HG03135 (cell line): ENCODE measurements at regions not wholly inside any gene's neighbourhood (a gene's known extent, or its start where the extent isn't known, plus 50 kb on each side); places are given as distances from the start of the nearest gene placed in this dataset.
A peak's percentile ranks its signal among the peaks of the same experiment; 100 is the strongest.
"Not testable (repeated sequence)": the region's sequence is repeated elsewhere in the genome, so short reads cannot be mapped to it uniquely, and the experiment has no call there.

Experiments
- ATAC-seq: cut with Tn5 transposase; IDR thresholded peaks from one replicate; pipeline ENCODE4 v1.9.1; 2021; ENCODE audit warnings: mild to moderate bottlenecking, moderate library complexity; ENCODE audit not compliant: unreplicated experiment

- ATAC-seq, result not testable (repeated sequence)
Measured at GRCh38 chr15:69879963-69880362, 217.8 kb downstream of the TLE3 start.

- no peak for ATAC-seq
Measured at GRCh38 chr15:69880571-69881301, 217.0 kb downstream of the TLE3 start.

GRCh38 chr15:69881302-69881670 is 216.4 kb downstream of the TLE3 start:
- no peak for ATAC-seq

GRCh38 chr15:69881766-69882165 is 216.0 kb downstream of the TLE3 start:
- peak; percentile 89 for ATAC-seq

- no peak for ATAC-seq
Measured at GRCh38 chr15:69883306-69883705, 214.4 kb downstream of the TLE3 start.

- no peak for ATAC-seq
Measured at GRCh38 chr15:69885173-69885955, 212.4 kb downstream of the TLE3 start.

GRCh38 chr15:69887009-69887408 is 210.7 kb downstream of the TLE3 start:
- no peak for ATAC-seq

GRCh38 chr15:69887553-69887952 is 210.2 kb downstream of the TLE3 start:
- ATAC-seq, result no peak

GRCh38 chr15:69888406-69888805 is 209.3 kb downstream of the TLE3 start:
- no peak for ATAC-seq

- ATAC-seq, result no peak
Measured at GRCh38 chr15:69891070-69891536, 206.6 kb downstream of the TLE3 start.

- no peak for ATAC-seq
Measured at GRCh38 chr15:69891606-69892005, 206.1 kb downstream of the TLE3 start.

- ATAC-seq, result no peak
Measured at GRCh38 chr15:69892351-69892750, 205.4 kb downstream of the TLE3 start.

- no peak for ATAC-seq
Measured at GRCh38 chr15:69893086-69893485, 204.6 kb downstream of the TLE3 start.

GRCh38 chr15:69893863-69894262 is 203.9 kb downstream of the TLE3 start:
- no peak for ATAC-seq

- ATAC-seq, result no peak
Measured at GRCh38 chr15:69895202-69895601, 202.5 kb downstream of the TLE3 start.

GRCh38 chr15:69896606-69897005 is 201.1 kb downstream of the TLE3 start:
- no peak for ATAC-seq

GRCh38 chr15:69897061-69897460 is 200.7 kb downstream of the TLE3 start:
- ATAC-seq, result no peak

- ATAC-seq, result no peak
Measured at GRCh38 chr15:69897471-69898237, 200.1 kb downstream of the TLE3 start.

- ATAC-seq, result no peak
Measured at GRCh38 chr15:69898243-69898642, 199.5 kb downstream of the TLE3 start.

GRCh38 chr15:69902414-69903062 is 195.2 kb downstream of the TLE3 start:
- ATAC-seq, result no peak
